DOHH2 (cell line): ENCODE measurements at regions not wholly inside any gene's neighbourhood (a gene's known extent, or its start where the extent isn't known, plus 50 kb on each side); places are given as distances from the start of the nearest gene placed in this dataset.

Experiments used
- H3F3A ChIP-seq: fragments of 200-600 bp; sonication (generic), shearing (Covaris generic); 2 replicates; pipeline ENCODE4 v1.6.0; 2016; ENCODE audit warnings: antibody characterized with exemption, mild to moderate bottlenecking; ENCODE audit not compliant: control insufficient read depth, insufficient read depth
- H3K27ac ChIP-seq: fragments of 200-600 bp; sonication (generic); 2 replicates; pipeline ENCODE4 v1.5.1; 2014; ENCODE audit warnings: low read depth, mild to moderate bottlenecking, low read length, moderate library complexity
- H3K27me3 ChIP-seq: fragments of 200-600 bp; sonication (generic); 2 replicates; pipeline ENCODE4 v1.6.1; 2014; ENCODE audit warnings: mild to moderate bottlenecking, low read length, mixed read lengths; ENCODE audit not compliant: control insufficient read depth
- H3K36me3 ChIP-seq: fragments of 200-600 bp; sonication (generic); 2 replicates; pipeline ENCODE4 v1.6.1; 2014; ENCODE audit warnings: mild to moderate bottlenecking, low read length, moderate library complexity, mixed read lengths; ENCODE audit not compliant: control insufficient read depth
- H3K4me1 ChIP-seq: fragments of 200-600 bp; sonication (generic); 2 replicates; pipeline ENCODE4 v1.6.1; 2014; ENCODE audit warnings: mild to moderate bottlenecking, low read length, mixed read lengths; ENCODE audit not compliant: control insufficient read depth
- H3K4me2 ChIP-seq: fragments of 200-600 bp; sonication (generic); 2 replicates; pipeline ENCODE4 v1.6.0; 2014; ENCODE audit warnings: mild to moderate bottlenecking, low read length, moderate library complexity
- H3K4me3 ChIP-seq: fragments of 200-600 bp; sonication (generic); 2 replicates; pipeline ENCODE4 v1.5.1; 2014; ENCODE audit warnings: mild to moderate bottlenecking, low read length, mixed read lengths
- H3K79me2 ChIP-seq: fragments of 200-600 bp; sonication (generic); 2 replicates; pipeline ENCODE4 v1.6.1; 2014; ENCODE audit warnings: mild to moderate bottlenecking, low read length, mixed read lengths; ENCODE audit not compliant: control insufficient read depth
- H3K9me2 ChIP-seq: fragments of 200-600 bp; sonication (generic); replicated peaks from 2 replicates; pipeline ENCODE4 v1.6.1; 2014; ENCODE audit warnings: mild to moderate bottlenecking, low read length, mixed read lengths; ENCODE audit not compliant: control insufficient read depth
- H3K9me3 ChIP-seq: fragments of 200-600 bp; sonication (generic); 2 replicates; pipeline ENCODE4 v1.6.1; 2014; ENCODE audit warnings: antibody characterized with exemption, low read length, mixed read lengths; ENCODE audit not compliant: control insufficient read depth, insufficient read depth
- H4K20me1 ChIP-seq: fragments of 200-600 bp; sonication (generic); 2 replicates; pipeline ENCODE4 v1.6.0; 2014; ENCODE audit warnings: low read depth, mild to moderate bottlenecking, antibody characterized with exemption, low read length, moderate library complexity; ENCODE audit not compliant: control insufficient read depth, insufficient read depth
- EZH2phosphoT487 ChIP-seq: fragments of 200-600 bp; sonication (generic); IDR thresholded peaks from 2 replicates; pipeline ENCODE4 v1.6.1; 2017; ENCODE audit warnings: borderline replicate concordance, mild to moderate bottlenecking, antibody characterized with exemption, low read length, moderate library complexity, mixed read lengths
- TF ChIP-seq, protein P1 (sequence below): fragments of 200-600 bp; sonication (generic); IDR thresholded peaks from one replicate; pipeline ENCODE4 v1.5.1; 2014; ENCODE audit warnings: antibody characterized with exemption, mild to moderate bottlenecking, low read depth, low read length; ENCODE audit not compliant: poor library complexity, severe bottlenecking

DNA sequence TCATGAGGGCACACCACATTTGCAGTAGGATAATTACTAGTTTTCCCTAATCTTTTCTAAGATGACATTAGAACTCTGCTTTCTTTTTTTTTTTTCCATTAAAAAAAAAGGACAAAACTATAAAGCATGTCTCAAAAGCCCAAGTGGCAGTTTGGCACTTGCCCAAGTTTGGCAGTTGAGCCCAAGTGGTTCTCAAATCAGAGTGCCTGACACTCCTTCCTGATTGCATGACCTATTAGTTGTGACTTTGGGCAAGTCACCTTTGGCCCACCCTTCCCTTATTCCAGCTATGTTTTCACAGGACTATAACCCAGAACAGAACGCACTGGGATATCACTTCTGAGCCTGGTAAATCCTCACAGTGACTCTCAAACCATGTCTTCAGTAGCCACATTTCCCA is 273.0 kb downstream of the CCDC85A start:
- Histone ChIP-seq H3K27me3 (no peaks in the 10 kb centered on the region), H3K36me3 (no peaks in the 10 kb centered on the region), H3K9me3 (peaks cover 4% of the 10 kb centered on the region; the same call in 1 of the 2 replicates), H3K9me2 (no peaks in the 10 kb centered on the region), H3K27ac (no peak overlapping the region), H3K4me2 (no peak overlapping the region), H4K20me1 (no peaks in the 10 kb centered on the region), H3K4me3 (no peak overlapping the region), H3K4me1 (no peaks in the 10 kb centered on the region), H3K79me2 (no peaks in the 10 kb centered on the region), H3F3A (no peaks in the 10 kb centered on the region)
- no peak for TF ChIP-seq EZH2phosphoT487
- TF ChIP-seq, protein P1, sequence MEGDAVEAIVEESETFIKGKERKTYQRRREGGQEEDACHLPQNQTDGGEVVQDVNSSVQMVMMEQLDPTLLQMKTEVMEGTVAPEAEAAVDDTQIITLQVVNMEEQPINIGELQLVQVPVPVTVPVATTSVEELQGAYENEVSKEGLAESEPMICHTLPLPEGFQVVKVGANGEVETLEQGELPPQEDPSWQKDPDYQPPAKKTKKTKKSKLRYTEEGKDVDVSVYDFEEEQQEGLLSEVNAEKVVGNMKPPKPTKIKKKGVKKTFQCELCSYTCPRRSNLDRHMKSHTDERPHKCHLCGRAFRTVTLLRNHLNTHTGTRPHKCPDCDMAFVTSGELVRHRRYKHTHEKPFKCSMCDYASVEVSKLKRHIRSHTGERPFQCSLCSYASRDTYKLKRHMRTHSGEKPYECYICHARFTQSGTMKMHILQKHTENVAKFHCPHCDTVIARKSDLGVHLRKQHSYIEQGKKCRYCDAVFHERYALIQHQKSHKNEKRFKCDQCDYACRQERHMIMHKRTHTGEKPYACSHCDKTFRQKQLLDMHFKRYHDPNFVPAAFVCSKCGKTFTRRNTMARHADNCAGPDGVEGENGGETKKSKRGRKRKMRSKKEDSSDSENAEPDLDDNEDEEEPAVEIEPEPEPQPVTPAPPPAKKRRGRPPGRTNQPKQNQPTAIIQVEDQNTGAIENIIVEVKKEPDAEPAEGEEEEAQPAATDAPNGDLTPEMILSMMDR, result no peak

DNA sequence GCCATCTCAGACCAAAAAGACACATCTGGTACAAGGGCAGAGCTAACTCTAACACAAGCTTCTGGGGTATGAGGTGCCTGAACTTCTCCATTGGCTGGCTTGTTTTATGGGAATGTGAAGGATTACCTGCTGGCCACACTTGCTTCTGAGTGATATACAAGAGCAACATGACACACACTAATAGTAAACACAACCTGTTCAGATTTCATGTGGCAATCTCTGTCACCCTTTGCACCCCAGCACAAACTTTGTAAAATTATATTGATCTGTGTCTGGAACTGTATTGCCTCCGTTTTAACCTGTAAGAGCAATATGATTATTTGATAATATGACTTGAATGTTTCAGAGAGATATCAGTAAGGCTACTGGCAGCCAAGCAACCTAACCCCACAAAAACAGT is 276.7 kb downstream of the CCDC85A start:
- Histone ChIP-seq H3K27ac (no peak overlapping the region), H3K4me3 (no peak overlapping the region), H3K27me3 (no peaks in the 10 kb centered on the region), H3K4me1 (no peaks in the 10 kb centered on the region), H3K79me2 (no peaks in the 10 kb centered on the region), H3K4me2 (no peak overlapping the region), H4K20me1 (no peaks in the 10 kb centered on the region), H3K36me3 (no peaks in the 10 kb centered on the region), H3K9me2 (no peaks in the 10 kb centered on the region), H3F3A (no peaks in the 10 kb centered on the region), H3K9me3 (no peaks in the 10 kb centered on the region; the same call in 1 of the 2 replicates)
- TF ChIP-seq, protein P1, result no peak
- TF ChIP-seq EZH2phosphoT487, result no peak

DNA sequence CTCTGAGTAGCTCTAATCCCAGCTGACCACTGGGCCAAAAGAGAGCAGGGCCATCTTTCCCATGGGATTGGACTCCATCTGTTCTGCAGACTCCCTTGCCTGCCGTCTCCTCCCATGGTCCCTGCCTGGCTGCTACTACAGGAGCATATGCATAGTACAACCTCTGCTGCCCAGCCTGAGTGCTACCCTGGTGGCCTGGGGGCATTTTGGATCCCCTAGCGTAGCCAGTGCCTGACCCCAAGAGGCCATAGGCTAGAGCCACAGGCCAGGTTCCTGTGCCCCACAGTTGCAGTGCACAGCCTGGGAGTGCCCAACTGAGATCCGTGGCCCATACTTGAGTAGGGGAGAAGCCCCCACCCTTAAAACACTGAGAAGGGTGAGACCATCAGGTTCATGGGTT is 280.3 kb downstream of the CCDC85A start:
- no peaks in the 10 kb centered on the region for H4K20me1 ChIP-seq
- H3K4me1 ChIP-seq, result no peaks in the 10 kb centered on the region
- TF ChIP-seq, protein P1, result no peak
- TF ChIP-seq EZH2phosphoT487, result no peak
- no peaks in the 10 kb centered on the region; the same call in 1 of the 2 replicates for H3K9me3 ChIP-seq
- no peaks in the 10 kb centered on the region for H3K36me3 ChIP-seq
- H3K4me2 ChIP-seq, result no peak overlapping the region
- H3K79me2 ChIP-seq, result no peaks in the 10 kb centered on the region
- H3K27ac ChIP-seq, result no peak overlapping the region
- H3F3A ChIP-seq, result no peaks in the 10 kb centered on the region
- H3K27me3 ChIP-seq, result no peaks in the 10 kb centered on the region
- H3K9me2 ChIP-seq, result no peaks in the 10 kb centered on the region
- H3K4me3 ChIP-seq, result no peak overlapping the region
